Lower lobe of right lung (tissue), 2 donors: ENCODE measurements at regions not wholly inside any gene's neighbourhood (a gene's known extent, or its start where the extent isn't known, plus 50 kb on each side); places are given as distances from the start of the nearest gene placed in this dataset.

Experiments used
- ATAC-seq, 2 donors: fragments of 200-7000 bp; cut with Tn5 transposase; one replicate each; pipeline ENCODE4 v1.9.1; 2020 to 2022; ENCODE audit warnings: mild to moderate bottlenecking in 2 of 2, moderate library complexity in 2 of 2
- DNase-seq: peaks from one replicate; pipeline ENCODE4 v3.0.0-alpha.2; 2020
- H3K27ac ChIP-seq: fragments of 200-600 bp; one replicate; pipeline ENCODE4 v1.8.0; 2022
- H3K27me3 ChIP-seq: fragments of 200-600 bp; one replicate; pipeline ENCODE4 v1.8.0; 2022; ENCODE audit warnings: low read depth
- H3K36me3 ChIP-seq: fragments of 200-600 bp; one replicate; pipeline ENCODE4 v1.8.0; 2022; ENCODE audit warnings: mild to moderate bottlenecking
- H3K4me1 ChIP-seq: fragments of 200-600 bp; one replicate; pipeline ENCODE4 v1.8.0; 2022
- H3K4me3 ChIP-seq: fragments of 200-600 bp; one replicate; pipeline ENCODE4 v1.8.0; 2022; ENCODE audit warnings: mild to moderate bottlenecking
- H3K9me3 ChIP-seq: fragments of 200-600 bp; one replicate; pipeline ENCODE4 v1.8.0; 2022
- intact Hi-C: fragments of 100-400 bp; cut with DNase I; formaldehyde crosslinking; loops from one replicate; pipeline ENCODE4 v1.11.0; 2022
- TF ChIP-seq, protein P1 (sequence below): fragments of 200-600 bp; IDR thresholded peaks from one replicate; pipeline ENCODE4 v1.8.0; 2022; ENCODE audit warnings: antibody characterized with exemption, mild to moderate bottlenecking
- donor health status: DM: no; HTN: yes; CAD: no; lungs with severe emphysema.

- DNase-seq (no peak), ATAC-seq (no peak)
- no peaks in the 10 kb centered on the region for H3K27me3 ChIP-seq
- peaks cover 18% of the 10 kb centered on the region for H3K9me3 ChIP-seq
- intact Hi-C loops: no loop called here
- no peaks in the 10 kb centered on the region for H3K4me1 ChIP-seq
- TF ChIP-seq, protein P1, sequence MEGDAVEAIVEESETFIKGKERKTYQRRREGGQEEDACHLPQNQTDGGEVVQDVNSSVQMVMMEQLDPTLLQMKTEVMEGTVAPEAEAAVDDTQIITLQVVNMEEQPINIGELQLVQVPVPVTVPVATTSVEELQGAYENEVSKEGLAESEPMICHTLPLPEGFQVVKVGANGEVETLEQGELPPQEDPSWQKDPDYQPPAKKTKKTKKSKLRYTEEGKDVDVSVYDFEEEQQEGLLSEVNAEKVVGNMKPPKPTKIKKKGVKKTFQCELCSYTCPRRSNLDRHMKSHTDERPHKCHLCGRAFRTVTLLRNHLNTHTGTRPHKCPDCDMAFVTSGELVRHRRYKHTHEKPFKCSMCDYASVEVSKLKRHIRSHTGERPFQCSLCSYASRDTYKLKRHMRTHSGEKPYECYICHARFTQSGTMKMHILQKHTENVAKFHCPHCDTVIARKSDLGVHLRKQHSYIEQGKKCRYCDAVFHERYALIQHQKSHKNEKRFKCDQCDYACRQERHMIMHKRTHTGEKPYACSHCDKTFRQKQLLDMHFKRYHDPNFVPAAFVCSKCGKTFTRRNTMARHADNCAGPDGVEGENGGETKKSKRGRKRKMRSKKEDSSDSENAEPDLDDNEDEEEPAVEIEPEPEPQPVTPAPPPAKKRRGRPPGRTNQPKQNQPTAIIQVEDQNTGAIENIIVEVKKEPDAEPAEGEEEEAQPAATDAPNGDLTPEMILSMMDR: no peak
- H3K36me3 ChIP-seq: no peaks in the 10 kb centered on the region
- no peak overlapping the region for H3K27ac ChIP-seq
- no peak overlapping the region for H3K4me3 ChIP-seq
Observed at GRCh38 chr6:147925826-147926225, 416.8 kb upstream of the SASH1 start.

- ATAC-seq (no peak), DNase-seq (no peak)
- TF ChIP-seq, protein P1: no peak
- no peaks in the 10 kb centered on the region for H3K36me3 ChIP-seq
- H3K27me3 ChIP-seq: no peaks in the 10 kb centered on the region
- no peak overlapping the region for H3K27ac ChIP-seq
- intact Hi-C loops: no loop called here
- H3K4me1 ChIP-seq: no peaks in the 10 kb centered on the region
- peaks cover 11% of the 10 kb centered on the region for H3K9me3 ChIP-seq
- no peak overlapping the region for H3K4me3 ChIP-seq
Observed at GRCh38 chr6:147930745-147931144, 411.9 kb upstream of the SASH1 start.

DNA sequence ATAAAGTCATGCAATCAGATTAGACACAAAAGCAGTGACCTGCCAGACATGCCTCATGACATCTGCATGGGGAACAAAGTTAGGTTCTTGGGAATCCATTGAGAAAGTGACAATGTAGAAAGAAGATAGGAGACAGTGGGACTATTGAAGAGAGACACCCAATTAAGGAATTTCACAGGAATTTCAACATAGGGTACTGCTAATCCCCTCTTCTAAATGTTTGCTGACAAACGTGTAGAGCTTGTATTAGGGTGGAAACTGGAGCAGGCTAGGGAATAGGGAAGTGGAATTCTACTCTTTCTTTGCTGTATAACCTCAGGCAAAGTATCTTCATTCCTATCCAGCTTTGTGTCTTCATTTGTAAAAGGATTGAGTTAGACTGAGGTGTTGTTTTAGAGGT, 409.4 kb upstream of the SASH1 start:
- Histone ChIP-seq H3K4me3 (no peak overlapping the region), H3K27ac (no peak overlapping the region), H3K36me3 (no peaks in the 10 kb centered on the region), H3K4me1 (no peaks in the 10 kb centered on the region), H3K27me3 (no peaks in the 10 kb centered on the region), H3K9me3 (peaks cover 8% of the 10 kb centered on the region)
- TF ChIP-seq, protein P1: no peak
- no peak for ATAC-seq
- DNase-seq: no peak
- intact Hi-C loops: no loop called here

DNA sequence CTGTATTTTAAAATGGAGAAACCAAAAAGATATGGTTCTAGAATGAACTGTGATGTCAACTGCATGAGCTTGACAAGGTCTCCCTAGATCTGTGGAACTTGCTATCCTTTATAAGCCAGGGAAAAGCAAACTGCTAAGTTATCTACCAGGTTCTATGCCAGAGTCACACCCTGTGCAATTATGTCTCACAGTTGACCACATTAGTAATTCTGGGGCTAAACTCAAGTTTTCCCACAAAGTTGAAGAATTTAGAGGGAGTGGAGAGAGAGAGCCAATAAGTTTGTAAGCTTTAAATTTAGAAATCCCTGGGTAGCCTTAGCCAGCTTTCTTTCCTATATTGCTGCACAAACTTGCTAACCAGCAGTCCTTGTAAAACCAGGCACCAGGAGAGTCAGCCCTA, 407.0 kb upstream of the SASH1 start:
- Histone ChIP-seq H3K36me3 (no peaks in the 10 kb centered on the region), H3K9me3 (no peaks in the 10 kb centered on the region), H3K4me3 (no peak overlapping the region), H3K27me3 (no peaks in the 10 kb centered on the region), H3K4me1 (no peaks in the 10 kb centered on the region), H3K27ac (no peak overlapping the region)
- intact Hi-C loops: no loop called here
- ATAC-seq (no peak), DNase-seq (no peak)
- TF ChIP-seq, protein P1: no peak

- Histone ChIP-seq H3K4me3 (no peak overlapping the region), H3K36me3 (no peaks in the 10 kb centered on the region), H3K27ac (no peak overlapping the region), H3K4me1 (no peaks in the 10 kb centered on the region), H3K9me3 (no peaks in the 10 kb centered on the region), H3K27me3 (no peaks in the 10 kb centered on the region)
- DNase-seq: no peak
- intact Hi-C loops: no loop called here
- no peak for ATAC-seq
- TF ChIP-seq, protein P1: no peak
Observed at GRCh38 chr6:147936703-147937470, 405.8 kb upstream of the SASH1 start.
